ENCODE measurements at regions not wholly inside any gene's neighbourhood (a gene's known extent, or its start where the extent isn't known, plus 50 kb on each side); places are given as distances from the start of the nearest gene placed in this dataset.
"Not testable (repeated sequence)": the region's sequence is repeated elsewhere in the genome, so short reads cannot be mapped to it uniquely, and the experiment has no call there.

- no peak for FAIRE-seq
Measured at GRCh38 chr11:116698080-116698479, 74.7 kb downstream of the BUD13 start.

GRCh38 chr11:116697639-116698038 lies 75.1 kb downstream of the BUD13 start:
- FAIRE-seq = no peak

GRCh38 chr11:116697011-116697410 lies 75.8 kb downstream of the BUD13 start:
- FAIRE-seq = no peak

GRCh38 chr11:116696381-116696941 lies 76.3 kb downstream of the BUD13 start:
- FAIRE-seq = no peak

GRCh38 chr11:116695657-116696254 lies 77.0 kb downstream of the BUD13 start:
- FAIRE-seq = no peak

GRCh38 chr11:116694815-116695590 lies 77.8 kb downstream of the BUD13 start:
- no peak for FAIRE-seq

- FAIRE-seq = no peak
Measured at GRCh38 chr11:116694349-116694725, 78.5 kb downstream of the BUD13 start.

GRCh38 chr11:116693593-116694348 lies 79.0 kb downstream of the BUD13 start:
- FAIRE-seq = no peak

- no peak for FAIRE-seq
Measured at GRCh38 chr11:116693102-116693570, 79.7 kb downstream of the BUD13 start.

- no peak for FAIRE-seq
Measured at GRCh38 chr11:116692318-116693101, 80.3 kb downstream of the BUD13 start.

GRCh38 chr11:116691771-116692177 lies 81.0 kb downstream of the BUD13 start:
- FAIRE-seq = no peak

- no peak for FAIRE-seq
Measured at GRCh38 chr11:116690611-116691010, 82.2 kb downstream of the BUD13 start.

GRCh38 chr11:116689413-116690127 lies 83.2 kb downstream of the BUD13 start:
- no peak for FAIRE-seq

- FAIRE-seq = no peak
Measured at GRCh38 chr11:116688202-116688540, 84.6 kb downstream of the BUD13 start.

GRCh38 chr11:116687458-116688201 lies 85.2 kb downstream of the BUD13 start:
- no peak for FAIRE-seq

GRCh38 chr11:116686866-116687265 lies 85.9 kb downstream of the BUD13 start:
- no peak for FAIRE-seq

- FAIRE-seq = no peak
Measured at GRCh38 chr11:116683982-116684381, 88.8 kb downstream of the BUD13 start.

GRCh38 chr11:116680349-116681125 lies 92.2 kb downstream of the BUD13 start:
- no peak for FAIRE-seq

GRCh38 chr11:116678887-116679286 lies 93.9 kb downstream of the BUD13 start:
- FAIRE-seq = no peak

GRCh38 chr11:116667318-116667717 lies 105.5 kb downstream of the BUD13 start:
- not testable (repeated sequence) for FAIRE-seq

Data from colon (tissue), 2 donors.